CD4-positive, alpha-beta T cell treated with Interleukin-17A for 1 hour (primary cell): ENCODE measurements at regions not wholly inside any gene's neighbourhood (a gene's known extent, or its start where the extent isn't known, plus 50 kb on each side); places are given as distances from the start of the nearest gene placed in this dataset.
"Not testable (repeated sequence)": the region's sequence is repeated elsewhere in the genome, so short reads cannot be mapped to it uniquely, and the experiment has no call there.

ENCODE experiments used
- DNase-seq: peaks from one replicate; pipeline ENCODE4 v3.0.0-alpha.2; 2020

GRCh38 chr4:97132435-97132834 lies 1010.8 kb downstream of the STPG2 start:
- DNase-seq, result no peak

GRCh38 chr4:97134456-97134855 lies 1008.8 kb downstream of the STPG2 start:
- DNase-seq, result no peak

- no peak for DNase-seq
These were observed 1003.5 kb downstream of the STPG2 start for GRCh38 chr4:97139791-97140190.

- DNase-seq, result no peak
These were observed 1002.7 kb downstream of the STPG2 start for GRCh38 chr4:97140545-97140944.

GRCh38 chr4:97141332-97141731 lies 1001.9 kb downstream of the STPG2 start:
- DNase-seq, result not testable (repeated sequence)

- no peak for DNase-seq
These were observed 1000.9 kb downstream of the STPG2 start for GRCh38 chr4:97142410-97142809.

GRCh38 chr4:97142893-97143292 lies 1000.4 kb downstream of the STPG2 start:
- DNase-seq, result no peak

GRCh38 chr4:97144199-97144598 lies 999.1 kb downstream of the STPG2 start:
- no peak for DNase-seq

- no peak for DNase-seq
These were observed 992.3 kb downstream of the STPG2 start for GRCh38 chr4:97150966-97151365.

GRCh38 chr4:97152149-97152548 lies 991.1 kb downstream of the STPG2 start:
- no peak for DNase-seq

- no peak for DNase-seq
These were observed 990.2 kb downstream of the STPG2 start for GRCh38 chr4:97153042-97153441.

- no peak for DNase-seq
These were observed 983.7 kb downstream of the STPG2 start for GRCh38 chr4:97159625-97160024.

GRCh38 chr4:97185233-97185632 lies 958.0 kb downstream of the STPG2 start:
- no peak for DNase-seq

GRCh38 chr4:97197106-97197505 lies 946.2 kb downstream of the STPG2 start:
- DNase-seq, result no peak

- DNase-seq, result no peak
These were observed 934.5 kb downstream of the STPG2 start for GRCh38 chr4:97208749-97209148.

GRCh38 chr4:97215409-97215941 lies 927.8 kb downstream of the STPG2 start:
- DNase-seq, result no peak

GRCh38 chr4:97216046-97216445 lies 927.2 kb downstream of the STPG2 start:
- DNase-seq, result no peak

GRCh38 chr4:97235521-97235920 lies 907.8 kb downstream of the STPG2 start:
- no peak for DNase-seq

- no peak for DNase-seq
These were observed 904.2 kb downstream of the STPG2 start for GRCh38 chr4:97238956-97239666.

GRCh38 chr4:97239667-97239997 lies 903.6 kb downstream of the STPG2 start:
- DNase-seq, result no peak

GRCh38 chr4:97252615-97253154 lies 890.6 kb downstream of the STPG2 start:
- DNase-seq, result no peak

GRCh38 chr4:97262769-97263168 lies 880.5 kb downstream of the STPG2 start:
- DNase-seq, result no peak

- DNase-seq, result no peak
These were observed 873.2 kb downstream of the STPG2 start for GRCh38 chr4:97270051-97270450.

- DNase-seq, result no peak
These were observed 863.9 kb downstream of the STPG2 start for GRCh38 chr4:97279391-97279790.

GRCh38 chr4:97300561-97300960 lies 842.7 kb downstream of the STPG2 start:
- no peak for DNase-seq
